Motor neuron (in vitro differentiated cells): ENCODE measurements at regions not wholly inside any gene's neighbourhood (a gene's known extent, or its start where the extent isn't known, plus 50 kb on each side); places are given as distances from the start of the nearest gene placed in this dataset.
A peak's percentile ranks its signal among the peaks of the same experiment; 100 is the strongest.

ENCODE experiments used
- ATAC-seq, 8 experiments: fragments of 200-7000 bp; cut with Tn5 transposase; replicated peaks in 6 of 8; 2 replicates each; pipeline ENCODE4 v1.8.0; 2021; ENCODE audit warnings: mild to moderate bottlenecking in 8 of 8, moderate library complexity in 8 of 8
- H3K27ac ChIP-seq, 2 donors: fragments of 250-450 bp; sonication (Bioruptor Pico); 2 replicates each; pipeline ENCODE4 v1.9.0; 2021; ENCODE audit warnings: antibody characterized with exemption in 2 of 2, mild to moderate bottlenecking in 2 of 2, moderate library complexity in 1 of 2
- H3K4me1 ChIP-seq, 2 donors: fragments of 250-450 bp; sonication (Bioruptor Pico); replicated peaks in 1 of 2; 2 replicates each; pipeline ENCODE4 v1.6.1; 2021; ENCODE audit warnings: antibody characterized with exemption in 2 of 2, mild to moderate bottlenecking in 2 of 2, moderate library complexity in 1 of 2
- H3K4me3 ChIP-seq, 5 donors: fragments of 250-450 bp; sonication (Bioruptor Pico); 2 replicates each; pipeline ENCODE4 v1.9.0; 2021; ENCODE audit warnings: antibody characterized with exemption in 5 of 5, mild to moderate bottlenecking in 5 of 5, moderate library complexity in 4 of 5
- WGBS, 10 experiments: fragments of 450-650 bp; shearing (Covaris generic); methylation state at CpG; one replicate each; pipeline ENCODE4 v1.0.0; 2022; 5-methylcytosine and 5-hydroxymethylcytosine counted together
- in situ Hi-C, 9 experiments: fragments of 400-800 bp; cut with MboI; loops; one replicate each; pipeline ENCODE4 v1.15.0; 2021; ENCODE audit warnings: low sequenced_read_pairs in 9 of 9, low pct_unique_long_range_greater_than_20kb in 2 of 9; ENCODE audit not compliant: unreplicated experiment in 9 of 9

GRCh38 chr1:29520571-29521437 is 284.5 kb downstream of the PTPRU start:
- in situ Hi-C loops, result loop anchor here in 1 of 9 experiments (25.0 kb wide), 2 partner anchors 166 to 566 kb away; no protein-coding TSS in a partner anchor

GRCh38 chr1:29519788-29520110 is 283.4 kb downstream of the PTPRU start:
- Histone ChIP-seq H3K4me1 (peaks cover 5 to 13% of the 10 kb centered on the region in 2 donors), H3K27ac (no peak overlapping the region), H3K4me3 (no peak overlapping the region)
- in situ Hi-C loops, result loop anchor here in 1 of 9 experiments (25.0 kb wide), 2 partner anchors 168 to 568 kb away; no protein-coding TSS in a partner anchor
- WGBS, 10 experiments, result 0 to 75% (median 70%) methylated on average over 1 to 5 of the region's 8 CpGs; no CpG with 5 or more reads in 5 of the 10 experiments
- ATAC-seq, result peak in 5 of 8 experiments; percentile 19 to 70 (median 28)

More at GRCh38 chr1:29520571-29521437, 284.5 kb downstream of the PTPRU start:
- peaks cover 5 to 13% of the 10 kb centered on the region in 2 donors for H3K4me1 ChIP-seq
- no peak overlapping the region for H3K4me3 ChIP-seq
- WGBS, 10 experiments, result 60 to 100% (median 86%) methylated on average over 1 to 10 of the region's 11 CpGs; no CpG with 5 or more reads in 5 of the 10 experiments
- no peak overlapping the region for H3K27ac ChIP-seq
- no peak for ATAC-seq

- Histone ChIP-seq H3K27ac (no peak overlapping the region), H3K4me3 (no peak overlapping the region), H3K4me1 (peaks cover 5 to 9% of the 10 kb centered on the region in 2 donors)
- 0 to 100% (median 60%) methylated on average over 1 to 7 of the region's 9 CpGs for WGBS, 10 experiments
- in situ Hi-C loops, result loop anchor here in 1 of 9 experiments (25.0 kb wide), 2 partner anchors 168 to 568 kb away; no protein-coding TSS in a partner anchor
- no peak for ATAC-seq
Observed at GRCh38 chr1:29519108-29519787, 282.9 kb downstream of the PTPRU start.

- peak in 2 of 8 experiments; percentile 50 to 54 for ATAC-seq
- H3K4me1 ChIP-seq, result peaks cover 5 to 6% of the 10 kb centered on the region in 2 donors
- in situ Hi-C loops, result loop anchor here in 1 of 9 experiments (25.0 kb wide), 2 partner anchors 169 to 569 kb away; no protein-coding TSS in a partner anchor
- no peak overlapping the region for H3K4me3 ChIP-seq
- WGBS, 10 experiments, result 16 to 100% (median 50%) methylated on average over 1 to 5 of the region's 6 CpGs; no CpG with 5 or more reads in 3 of the 10 experiments
- H3K27ac ChIP-seq, result no peak overlapping the region
Observed at GRCh38 chr1:29518183-29518835, 282.0 kb downstream of the PTPRU start.

- no peak overlapping the region for H3K27ac ChIP-seq
- 0 to 83% (median 60%) methylated on average over 1 to 6 of the region's 8 CpGs; no CpG with 5 or more reads in 3 of the 10 experiments for WGBS, 10 experiments
Observed at GRCh38 chr1:29517251-29518086, 281.1 kb downstream of the PTPRU start.

GRCh38 chr1:29516063-29516820 is 279.9 kb downstream of the PTPRU start:
- H3K4me1 ChIP-seq, result peaks cover 0 to 4% of the 10 kb centered on the region in 2 donors
- no peak overlapping the region for H3K27ac ChIP-seq
- no peak for ATAC-seq
- in situ Hi-C loops, result loop anchor here in 1 of 9 experiments (25.0 kb wide), 2 partner anchors 171 to 571 kb away; no protein-coding TSS in a partner anchor
- 20 to 92% (median 74%) methylated on average over 1 to 4 of the region's 5 CpGs; no CpG with 5 or more reads in 3 of the 10 experiments for WGBS, 10 experiments
- H3K4me3 ChIP-seq, result no peak overlapping the region

More at GRCh38 chr1:29517251-29518086, 281.1 kb downstream of the PTPRU start:
- Histone ChIP-seq H3K4me3 (no peak overlapping the region), H3K4me1 (peaks cover 0 to 4% of the 10 kb centered on the region in 2 donors)
- in situ Hi-C loops, result loop anchor here in 1 of 9 experiments (25.0 kb wide), 2 partner anchors 170 to 570 kb away; no protein-coding TSS in a partner anchor
- ATAC-seq, result peak in 3 of 8 experiments; percentile 25 to 56 (median 44)

- no peak for ATAC-seq
- H3K27ac ChIP-seq, result no peak overlapping the region
- H3K4me3 ChIP-seq, result no peak overlapping the region
- 71 to 100% (median 73%) methylated on average over 1 to 5 of the region's 7 CpGs; no CpG with 5 or more reads in 7 of the 10 experiments for WGBS, 10 experiments
- peaks cover 0 to 4% of the 10 kb centered on the region in 2 donors for H3K4me1 ChIP-seq
- in situ Hi-C loops, result loop anchor here in 1 of 9 experiments (25.0 kb wide), 2 partner anchors 172 to 572 kb away; no protein-coding TSS in a partner anchor
Observed at GRCh38 chr1:29515170-29515955, 279.0 kb downstream of the PTPRU start.

GRCh38 chr1:29514361-29515169 is 278.2 kb downstream of the PTPRU start:
- in situ Hi-C loops, result loop anchor here in 1 of 9 experiments (25.0 kb wide), 2 partner anchors 173 to 573 kb away; no protein-coding TSS in a partner anchor
- Histone ChIP-seq H3K4me3 (no peak overlapping the region), H3K4me1 (peaks cover 0 to 4% of the 10 kb centered on the region in 2 donors), H3K27ac (no peak overlapping the region)
- WGBS, 10 experiments, result 17 to 94% (median 80%) methylated on average over 1 to 16 of the region's 18 CpGs; no CpG with 5 or more reads in 2 of the 10 experiments
- no peak for ATAC-seq

- 0 to 100% (median 70%) methylated on average over 1 to 5 of the region's 5 CpGs; no CpG with 5 or more reads in 1 of the 10 experiments for WGBS, 10 experiments
- H3K27ac ChIP-seq, result no peak overlapping the region
- H3K4me3 ChIP-seq, result no peak overlapping the region
- ATAC-seq, result peak; percentile 97 to 100 (median 100)
- in situ Hi-C loops, result loop anchor here in 1 of 9 experiments (25.0 kb wide), 2 partner anchors 174 to 574 kb away; no protein-coding TSS in a partner anchor
- H3K4me1 ChIP-seq, result peaks cover 0 to 4% of the 10 kb centered on the region in 2 donors
Observed at GRCh38 chr1:29513357-29513756, 277.0 kb downstream of the PTPRU start.

- ATAC-seq, result no peak
- 0 to 90% (median 80%) methylated on average over 1 to 6 of the region's 6 CpGs; no CpG with 5 or more reads in 1 of the 10 experiments for WGBS, 10 experiments
- peaks cover 0 to 10% of the 10 kb centered on the region in 2 donors for H3K4me1 ChIP-seq
- in situ Hi-C loops, result loop anchor here in 1 of 9 experiments (25.0 kb wide), 2 partner anchors 176 to 576 kb away; no protein-coding TSS in a partner anchor
- H3K27ac ChIP-seq, result no peak overlapping the region
- no peak overlapping the region for H3K4me3 ChIP-seq
Observed at GRCh38 chr1:29511436-29511835, 275.1 kb downstream of the PTPRU start.
